ENCODE measurements at regions not wholly inside any gene's neighbourhood (a gene's known extent, or its start where the extent isn't known, plus 50 kb on each side); places are given as distances from the start of the nearest gene placed in this dataset.

GRCh38 chr17:77492446-77493237, 351.9 kb downstream of the SEC14L1 start:
- TF ChIP-seq ZNF18 (tag by site-specific recombination; IDR thresholded peaks at IDR 0.05) (no peak), ZNF629 (tag by site-specific recombination; IDR thresholded peaks at IDR 0.05) (no peak), CTCF (tag by site-specific recombination; IDR thresholded peaks at IDR 0.05) (no peak), REST (tag by site-specific recombination; IDR thresholded peaks at IDR 0.05) (no peak), ZNF501 (tag by site-specific recombination; IDR thresholded peaks at IDR 0.05) (no peak), ZNF626 (tag by site-specific recombination; IDR thresholded peaks at IDR 0.05) (no peak), ZBTB44 (tag by site-specific recombination; IDR thresholded peaks at IDR 0.05) (no peak), ZBTB49 (tag by site-specific recombination; IDR thresholded peaks at IDR 0.05; ENCODE audit: low read depth) (no peak), ZXDB (tag by site-specific recombination; IDR thresholded peaks at IDR 0.05) (no peak), ZNF513 (tag by site-specific recombination; IDR thresholded peaks at IDR 0.05) (no peak)
